K562 (cell line): ENCODE measurements at regions not wholly inside any gene's neighbourhood (a gene's known extent, or its start where the extent isn't known, plus 50 kb on each side); places are given as distances from the start of the nearest gene placed in this dataset.

Source experiments
- CREM ChIP-seq: IDR thresholded peaks from 2 replicates; pipeline ENCODE4 v1.6.1; 2014; ENCODE audit warnings: antibody characterized with exemption, low read depth
- CTCF ChIP-seq, 3 experiments: IDR thresholded peaks in 2 of 3; conservative IDR thresholded peaks in 1 of 3; 2 replicates each; pipeline ENCODE4 v1.5.1; 2011 to 2012; ENCODE audit warnings: low read length in 3 of 3, mild to moderate bottlenecking in 3 of 3, control low read depth in 2 of 3, improper control_type of control experiment in 1 of 3, inconsistent platforms in 1 of 3, low read depth in 1 of 3, mixed read lengths in 1 of 3, moderate library complexity in 1 of 3; ENCODE audit not compliant: insufficient read depth in 2 of 3
- ESRRA ChIP-seq: fragments of 450-650 bp; IDR thresholded peaks from 2 replicates; pipeline ENCODE4 v1.6.1; 2014; ENCODE audit warnings: low read depth, mild to moderate bottlenecking, moderate library complexity, borderline replicate concordance
- PRMT5 ChIP-seq: sonication (generic); formaldehyde crosslinking; IDR thresholded peaks from 2 replicates; pipeline ENCODE4 v1.5.0; 2020; ENCODE audit warnings: missing genetic modification reagents

- TF ChIP-seq CTCF (IDR thresholded peaks at IDR 0.05 in 2 of 3, conservative IDR thresholded peaks at IDR 0.05 in 1 of 3; ENCODE audit: insufficient read depth in 2 of 3, low read depth in 1 of 3, low read length in 3 of 3) (no peak), CREM (no peak), PRMT5 (CRISPR knock-in tag) (no peak), ESRRA (no peak)
Measured at GRCh38 chr5:62139741-62140140, 166.3 kb upstream of the KIF2A start.
